ENCODE measurements at regions not wholly inside any gene's neighbourhood (a gene's known extent, or its start where the extent isn't known, plus 50 kb on each side); places are given as distances from the start of the nearest gene placed in this dataset.

- Histone ChIP-seq H3K4me1 (no peaks in the 10 kb centered on the region), H3K27me3 (no peaks in the 10 kb centered on the region), H3K9me3 (no peaks in the 10 kb centered on the region), H3K36me3 (no peaks in the 10 kb centered on the region), H3K4me3 (ENCODE audit: low read depth, low read length) (no peak overlapping the region)
- DNase-seq: no peak
- TF ChIP-seq CTCF (IDR thresholded peaks at IDR 0.05; ENCODE audit: low read depth, low read length): no peak
Observed at GRCh38 chr9:33645706-33646105, 121.7 kb downstream of the ANKRD18B start.

GRCh38 chr9:33649463-33649862 lies 125.4 kb downstream of the ANKRD18B start:
- H3K4me3 ChIP-seq (ENCODE audit: low read depth, low read length): no peak overlapping the region
- H3K27me3 ChIP-seq: peaks cover 8% of the 10 kb centered on the region
- no peaks in the 10 kb centered on the region for H3K4me1 ChIP-seq
- H3K9me3 ChIP-seq: no peaks in the 10 kb centered on the region
- DNase-seq: no peak
- no peak for TF ChIP-seq CTCF (IDR thresholded peaks at IDR 0.05; ENCODE audit: low read depth, low read length)
- no peaks in the 10 kb centered on the region for H3K36me3 ChIP-seq

GRCh38 chr9:33651125-33651524 lies 127.1 kb downstream of the ANKRD18B start:
- TF ChIP-seq CTCF (IDR thresholded peaks at IDR 0.05; ENCODE audit: low read depth, low read length): no peak
- H3K4me3 ChIP-seq (ENCODE audit: low read depth, low read length): no peak overlapping the region
- H3K27me3 ChIP-seq: peaks cover 17% of the 10 kb centered on the region
- H3K9me3 ChIP-seq: no peaks in the 10 kb centered on the region
- no peaks in the 10 kb centered on the region for H3K4me1 ChIP-seq
- no peaks in the 10 kb centered on the region for H3K36me3 ChIP-seq
- DNase-seq: no peak

GRCh38 chr9:33659921-33660320 lies 135.4 kb upstream of the PRSS3 start:
- no peaks in the 10 kb centered on the region for H3K36me3 ChIP-seq
- no peak overlapping the region for H3K4me3 ChIP-seq (ENCODE audit: low read depth, low read length)
- no peak for DNase-seq
- peaks cover 4% of the 10 kb centered on the region for H3K27me3 ChIP-seq
- no peaks in the 10 kb centered on the region for H3K4me1 ChIP-seq
- H3K9me3 ChIP-seq: no peaks in the 10 kb centered on the region
- TF ChIP-seq CTCF (IDR thresholded peaks at IDR 0.05; ENCODE audit: low read depth, low read length): no peak

GRCh38 chr9:33660772-33661171 lies 134.6 kb upstream of the PRSS3 start:
- Histone ChIP-seq H3K4me3 (ENCODE audit: low read depth, low read length) (no peak overlapping the region), H3K9me3 (no peaks in the 10 kb centered on the region), H3K27me3 (no peaks in the 10 kb centered on the region), H3K4me1 (no peaks in the 10 kb centered on the region), H3K36me3 (no peaks in the 10 kb centered on the region)
- no peak for TF ChIP-seq CTCF (IDR thresholded peaks at IDR 0.05; ENCODE audit: low read depth, low read length)
- DNase-seq: no peak

- H3K4me3 ChIP-seq (ENCODE audit: low read depth, low read length): no peak overlapping the region
- TF ChIP-seq CTCF (IDR thresholded peaks at IDR 0.05; ENCODE audit: low read depth, low read length): no peak
- H3K4me1 ChIP-seq: no peaks in the 10 kb centered on the region
- no peaks in the 10 kb centered on the region for H3K9me3 ChIP-seq
- H3K27me3 ChIP-seq: no peaks in the 10 kb centered on the region
- DNase-seq: no peak
- H3K36me3 ChIP-seq: no peaks in the 10 kb centered on the region
Observed at GRCh38 chr9:33661176-33661575, 134.2 kb upstream of the PRSS3 start.
